ENCODE measurements at regions not wholly inside any gene's neighbourhood (a gene's known extent, or its start where the extent isn't known, plus 50 kb on each side); places are given as distances from the start of the nearest gene placed in this dataset.

DNA sequence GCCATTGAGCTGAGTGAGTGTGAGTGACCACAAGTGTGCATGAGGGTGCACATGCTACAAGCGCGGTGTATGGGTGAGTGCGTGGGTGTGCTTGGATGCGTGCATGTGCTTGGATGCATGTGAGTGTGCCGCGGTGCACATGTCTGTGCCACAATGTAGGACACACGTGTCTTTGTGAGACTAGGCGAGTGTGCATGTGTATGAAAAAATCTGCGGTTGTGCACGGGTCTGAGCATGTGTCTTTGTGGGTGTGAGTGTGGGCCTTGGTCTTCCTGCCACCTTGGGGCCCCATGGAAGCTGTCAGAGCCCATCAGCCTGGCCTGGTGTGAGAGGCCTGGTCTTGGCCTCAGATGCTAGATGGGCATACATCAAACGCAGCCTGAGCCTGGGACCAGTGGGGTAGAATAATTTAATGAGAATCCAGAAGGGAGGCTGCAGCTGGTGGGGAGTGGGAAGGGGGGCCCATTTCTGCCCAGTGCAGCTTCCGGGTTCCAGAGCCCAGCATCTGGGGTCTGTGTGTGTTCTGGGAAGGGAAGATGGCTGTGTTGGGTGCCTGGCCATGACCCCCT lies 103.9 kb upstream of the SLC2A1 start:
- in situ Hi-C loops (cut with HindIII; ENCODE audit: low pct_unique_long_range_greater_than_20kb, low sequenced_read_pairs): no loop called here
- no peak for DNase-seq (ENCODE audit: low read depth in 1 of 2, low spot score in 1 of 2)
- no peak for TF ChIP-seq JUND (IDR thresholded peaks at IDR 0.05; ENCODE audit: low read depth)

- no peak for TF ChIP-seq JUND (IDR thresholded peaks at IDR 0.05; ENCODE audit: low read depth)
- in situ Hi-C loops (cut with HindIII; ENCODE audit: low pct_unique_long_range_greater_than_20kb, low sequenced_read_pairs): no loop called here
- no peak for DNase-seq (ENCODE audit: low read depth in 1 of 2, low spot score in 1 of 2)
Observed at GRCh38 chr1:43061757-43062156, 103.1 kb upstream of the SLC2A1 start.

DNA sequence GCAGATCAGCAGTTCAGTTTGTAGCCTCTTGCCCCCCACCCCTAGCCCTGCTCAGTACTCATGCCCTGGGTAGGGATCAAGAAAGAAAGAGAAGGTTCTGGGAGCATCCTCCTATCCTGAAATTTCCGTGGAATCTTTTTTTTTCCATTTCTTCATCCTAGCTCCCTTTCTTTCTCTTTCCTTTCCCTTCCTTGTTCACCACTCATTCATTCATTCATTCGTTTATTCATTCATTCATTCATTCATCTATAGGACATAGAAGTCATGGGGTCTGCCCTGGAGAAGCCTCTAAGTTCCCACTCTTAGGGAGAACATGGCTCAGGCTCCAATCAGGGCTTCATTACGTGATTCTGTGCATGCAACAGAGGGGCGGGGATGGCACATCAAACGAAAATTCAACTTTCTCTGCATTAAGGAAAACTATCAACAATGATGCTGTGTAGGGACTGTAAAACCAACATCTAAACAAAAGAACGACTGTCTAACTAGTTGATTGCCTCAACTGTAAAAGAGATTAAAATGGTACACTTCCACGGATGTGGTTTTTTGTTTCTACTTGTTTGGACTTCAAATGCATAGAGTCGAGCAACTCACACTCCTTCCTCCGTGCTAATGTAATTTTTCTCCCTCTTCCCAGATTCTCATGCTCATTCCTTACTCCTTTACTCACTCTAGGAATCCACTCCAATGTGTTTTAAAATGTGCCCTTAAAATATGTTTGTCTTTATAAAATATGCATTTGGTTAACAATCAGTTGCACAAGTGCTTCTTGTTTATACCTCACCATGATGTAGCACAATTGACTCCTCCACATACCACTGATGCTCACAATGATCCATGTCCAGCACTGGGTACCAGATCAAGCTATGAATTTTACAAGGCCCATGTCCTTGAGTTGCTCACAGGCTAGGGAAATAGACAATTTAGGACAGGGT lies 101.2 kb upstream of the SLC2A1 start:
- TF ChIP-seq JUND (IDR thresholded peaks at IDR 0.05; ENCODE audit: low read depth): no peak
- DNase-seq (ENCODE audit: low read depth in 1 of 2, low spot score in 1 of 2): no peak
- in situ Hi-C loops (cut with HindIII; ENCODE audit: low pct_unique_long_range_greater_than_20kb, low sequenced_read_pairs): no loop called here

- TF ChIP-seq JUND (IDR thresholded peaks at IDR 0.05; ENCODE audit: low read depth): no peak
- no peak for DNase-seq (ENCODE audit: low read depth in 1 of 2, low spot score in 1 of 2)
- in situ Hi-C loops (cut with HindIII; ENCODE audit: low pct_unique_long_range_greater_than_20kb, low sequenced_read_pairs): no loop called here
Observed at GRCh38 chr1:43058545-43059360, 100.1 kb upstream of the SLC2A1 start.

GRCh38 chr1:43058056-43058455 lies 99.4 kb upstream of the SLC2A1 start:
- in situ Hi-C loops (cut with HindIII; ENCODE audit: low pct_unique_long_range_greater_than_20kb, low sequenced_read_pairs): no loop called here
- TF ChIP-seq JUND (IDR thresholded peaks at IDR 0.05; ENCODE audit: low read depth): no peak
- DNase-seq (ENCODE audit: low read depth in 1 of 2, low spot score in 1 of 2): no peak

DNA sequence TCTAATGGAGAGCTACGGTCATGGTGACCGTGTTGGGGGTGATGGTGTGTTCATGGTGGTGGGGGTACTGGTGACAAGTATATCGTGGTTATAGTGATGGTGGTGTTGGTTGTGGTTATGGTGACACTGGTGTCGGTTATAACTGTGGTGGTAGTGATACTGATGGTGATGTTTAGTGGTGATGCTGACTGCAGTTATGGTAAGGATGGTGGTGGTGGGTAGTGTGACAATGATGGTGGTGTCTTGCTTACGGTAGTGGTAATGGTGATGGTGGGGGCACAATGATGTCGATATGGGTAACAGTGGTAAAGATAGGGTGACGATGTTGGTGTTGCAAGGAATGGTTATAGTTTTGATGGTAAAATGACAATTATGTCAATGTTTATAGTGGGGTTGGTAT lies 98.9 kb upstream of the SLC2A1 start:
- no peak for TF ChIP-seq JUND (IDR thresholded peaks at IDR 0.05; ENCODE audit: low read depth)
- in situ Hi-C loops (cut with HindIII; ENCODE audit: low pct_unique_long_range_greater_than_20kb, low sequenced_read_pairs): no loop called here
- no peak for DNase-seq (ENCODE audit: low read depth in 1 of 2, low spot score in 1 of 2)

DNA sequence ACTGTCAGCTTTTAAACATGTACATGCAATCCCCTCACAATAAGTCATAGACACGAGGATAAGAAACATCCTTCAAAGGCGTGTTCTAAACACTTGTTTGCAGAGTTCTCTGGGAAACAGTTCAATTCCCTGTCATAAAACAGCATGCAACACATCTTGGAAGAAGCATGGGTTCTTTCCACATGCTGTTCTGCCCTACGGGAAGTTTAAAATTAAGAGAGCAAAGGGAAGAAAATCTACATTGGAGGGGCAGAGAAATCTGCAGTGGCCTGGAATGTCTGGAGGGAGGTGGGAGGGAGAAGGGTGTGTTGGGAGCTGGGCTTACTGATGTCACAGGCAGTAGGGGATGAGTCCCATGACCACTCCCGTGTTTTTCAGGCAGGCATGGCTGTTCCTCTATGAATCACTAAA lies 98.3 kb upstream of the SLC2A1 start:
- TF ChIP-seq JUND (IDR thresholded peaks at IDR 0.05; ENCODE audit: low read depth): no peak
- no peak for DNase-seq (ENCODE audit: low read depth in 1 of 2, low spot score in 1 of 2)
- in situ Hi-C loops (cut with HindIII; ENCODE audit: low pct_unique_long_range_greater_than_20kb, low sequenced_read_pairs): no loop called here

- TF ChIP-seq JUND (IDR thresholded peaks at IDR 0.05; ENCODE audit: low read depth): no peak
- in situ Hi-C loops (cut with HindIII; ENCODE audit: low pct_unique_long_range_greater_than_20kb, low sequenced_read_pairs): no loop called here
- no peak for DNase-seq (ENCODE audit: low read depth in 1 of 2, low spot score in 1 of 2)
Observed at GRCh38 chr1:43056460-43056859, 97.8 kb upstream of the SLC2A1 start.

DNA sequence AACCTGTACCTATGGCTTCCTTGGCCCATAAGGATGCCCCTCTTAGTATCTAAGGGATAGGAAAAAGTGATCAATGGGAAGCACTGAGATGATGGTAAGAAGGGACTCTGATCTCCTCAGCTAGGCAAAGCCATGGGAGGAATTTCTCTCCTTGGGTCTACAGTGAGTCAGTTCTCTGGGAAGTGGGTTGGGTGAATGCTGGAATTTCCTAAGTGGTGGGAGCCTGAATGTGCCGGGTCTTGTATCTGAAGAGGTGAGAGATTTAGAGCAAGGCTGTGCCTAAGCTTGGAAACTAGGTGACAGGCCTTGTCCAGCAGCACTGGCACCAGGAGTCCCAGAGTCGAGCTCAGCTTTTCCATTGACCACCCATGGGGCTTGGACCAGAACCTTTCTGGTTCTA lies 96.3 kb upstream of the SLC2A1 start:
- TF ChIP-seq JUND (IDR thresholded peaks at IDR 0.05; ENCODE audit: low read depth): no peak
- DNase-seq (ENCODE audit: low read depth in 1 of 2, low spot score in 1 of 2): no peak
- in situ Hi-C loops (cut with HindIII; ENCODE audit: low pct_unique_long_range_greater_than_20kb, low sequenced_read_pairs): no loop called here

GRCh38 chr1:43052786-43053439 lies 94.2 kb upstream of the SLC2A1 start:
- no peak for DNase-seq (ENCODE audit: low read depth in 1 of 2, low spot score in 1 of 2)
- no peak for TF ChIP-seq JUND (IDR thresholded peaks at IDR 0.05; ENCODE audit: low read depth)
- in situ Hi-C loops (cut with HindIII; ENCODE audit: low pct_unique_long_range_greater_than_20kb, low sequenced_read_pairs): no loop called here

DNA sequence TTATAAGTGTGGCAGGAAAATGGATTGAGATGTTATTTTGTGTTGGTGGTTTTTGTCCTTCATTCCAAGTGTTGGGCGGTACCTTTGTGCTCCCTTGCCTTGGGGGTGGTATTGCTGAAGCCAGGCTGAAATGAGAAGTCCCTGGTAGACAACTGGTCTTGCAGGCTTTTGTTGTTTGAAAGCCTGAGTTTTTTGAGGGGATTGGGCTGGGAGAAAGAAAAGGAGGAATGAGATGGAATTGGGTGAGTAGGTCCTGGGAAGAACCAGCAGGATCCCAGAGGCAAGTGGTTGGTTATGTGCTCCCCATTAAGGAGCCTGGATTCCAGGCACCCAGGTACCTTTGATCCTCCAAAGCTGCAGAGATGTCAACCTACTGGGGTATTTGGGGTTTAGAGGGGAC lies 93.7 kb upstream of the SLC2A1 start:
- TF ChIP-seq JUND (IDR thresholded peaks at IDR 0.05; ENCODE audit: low read depth): no peak
- in situ Hi-C loops (cut with HindIII; ENCODE audit: low pct_unique_long_range_greater_than_20kb, low sequenced_read_pairs): no loop called here
- no peak for DNase-seq (ENCODE audit: low read depth in 1 of 2, low spot score in 1 of 2)

- in situ Hi-C loops (cut with HindIII; ENCODE audit: low pct_unique_long_range_greater_than_20kb, low sequenced_read_pairs): no loop called here
- TF ChIP-seq JUND (IDR thresholded peaks at IDR 0.05; ENCODE audit: low read depth): no peak
- DNase-seq (ENCODE audit: low read depth in 1 of 2, low spot score in 1 of 2): no peak
Observed at GRCh38 chr1:43049481-43049880, 90.8 kb upstream of the SLC2A1 start.

All from T47D (cell line).